ENCODE measurements at regions not wholly inside any gene's neighbourhood (a gene's known extent, or its start where the extent isn't known, plus 50 kb on each side); places are given as distances from the start of the nearest gene placed in this dataset.

DNA sequence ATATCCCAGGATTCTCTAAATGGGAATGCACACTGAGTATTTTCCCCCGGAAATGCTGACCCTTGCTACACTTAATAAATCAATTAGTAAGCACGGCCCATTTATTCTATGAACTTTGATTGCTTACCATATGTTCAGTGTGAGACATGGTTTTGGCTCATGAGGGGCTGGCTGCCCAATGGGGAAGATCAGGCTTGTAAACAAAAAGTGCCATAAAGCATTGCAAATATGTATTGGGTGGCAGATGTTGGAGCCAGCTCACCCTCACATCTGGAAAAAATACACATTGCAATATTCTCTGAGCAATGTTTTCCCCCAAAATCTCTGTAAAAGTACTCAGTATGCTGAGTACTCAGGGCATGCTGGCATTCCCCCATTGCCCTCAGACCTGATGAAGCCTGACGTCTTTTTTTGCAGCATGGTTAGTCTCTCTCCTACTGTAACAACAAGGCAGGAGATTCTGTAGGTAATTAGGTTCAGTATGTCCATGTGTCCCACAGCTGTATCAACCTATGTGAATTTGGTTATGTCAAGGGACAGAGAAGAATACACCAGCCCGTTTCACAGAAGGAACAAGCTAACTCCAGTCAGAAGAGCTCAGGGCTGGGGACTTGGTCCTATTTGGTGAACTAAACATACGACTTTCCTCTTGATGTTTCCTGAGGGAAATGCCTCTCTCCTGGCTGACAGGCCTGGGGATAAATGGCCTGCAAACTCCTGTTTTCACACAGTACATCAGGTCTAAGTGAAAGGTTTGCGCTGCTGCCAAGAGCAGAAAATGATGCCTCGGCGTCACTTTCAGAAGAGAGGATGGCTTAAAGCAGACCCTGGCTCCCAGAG is 202.4 kb downstream of the INSIG2 start:
- TF ChIP-seq, protein P1, sequence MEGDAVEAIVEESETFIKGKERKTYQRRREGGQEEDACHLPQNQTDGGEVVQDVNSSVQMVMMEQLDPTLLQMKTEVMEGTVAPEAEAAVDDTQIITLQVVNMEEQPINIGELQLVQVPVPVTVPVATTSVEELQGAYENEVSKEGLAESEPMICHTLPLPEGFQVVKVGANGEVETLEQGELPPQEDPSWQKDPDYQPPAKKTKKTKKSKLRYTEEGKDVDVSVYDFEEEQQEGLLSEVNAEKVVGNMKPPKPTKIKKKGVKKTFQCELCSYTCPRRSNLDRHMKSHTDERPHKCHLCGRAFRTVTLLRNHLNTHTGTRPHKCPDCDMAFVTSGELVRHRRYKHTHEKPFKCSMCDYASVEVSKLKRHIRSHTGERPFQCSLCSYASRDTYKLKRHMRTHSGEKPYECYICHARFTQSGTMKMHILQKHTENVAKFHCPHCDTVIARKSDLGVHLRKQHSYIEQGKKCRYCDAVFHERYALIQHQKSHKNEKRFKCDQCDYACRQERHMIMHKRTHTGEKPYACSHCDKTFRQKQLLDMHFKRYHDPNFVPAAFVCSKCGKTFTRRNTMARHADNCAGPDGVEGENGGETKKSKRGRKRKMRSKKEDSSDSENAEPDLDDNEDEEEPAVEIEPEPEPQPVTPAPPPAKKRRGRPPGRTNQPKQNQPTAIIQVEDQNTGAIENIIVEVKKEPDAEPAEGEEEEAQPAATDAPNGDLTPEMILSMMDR (IDR thresholded peaks at IDR 0.05): no peak
- TF ChIP-seq POLR2A (IDR thresholded peaks at IDR 0.05): no peak

Data from esophagus squamous epithelium (tissue), 4 donors.